IPS-20b (cell line): ENCODE measurements at regions not wholly inside any gene's neighbourhood (a gene's known extent, or its start where the extent isn't known, plus 50 kb on each side); places are given as distances from the start of the nearest gene placed in this dataset.

Experiments used
- H3K27ac ChIP-seq: one replicate; pipeline ENCODE4 v1.5.1; 2013; ENCODE audit warnings: low read length
- H3K27me3 ChIP-seq: 2 replicates; pipeline ENCODE4 v1.6.1; 2013; ENCODE audit warnings: mild to moderate bottlenecking, low read length, inconsistent platforms; ENCODE audit not compliant: insufficient read depth
- H3K36me3 ChIP-seq: 2 replicates; pipeline ENCODE4 v1.6.1; 2013; ENCODE audit warnings: low read depth, mild to moderate bottlenecking, inconsistent platforms, low read length, moderate library complexity; ENCODE audit not compliant: insufficient read depth
- H3K4me1 ChIP-seq: 2 replicates; pipeline ENCODE4 v1.6.1; 2013; ENCODE audit warnings: mild to moderate bottlenecking, control low read depth, inconsistent platforms, low read length, moderate library complexity; ENCODE audit not compliant: insufficient read depth
- H3K4me3 ChIP-seq: 2 replicates; pipeline ENCODE4 v1.5.1; 2013; ENCODE audit warnings: mild to moderate bottlenecking, low read length, inconsistent platforms
- H3K9ac ChIP-seq: 2 replicates; pipeline ENCODE4 v1.6.1; 2013; ENCODE audit warnings: low read depth, mild to moderate bottlenecking, inconsistent platforms, low read length, moderate library complexity
- H3K9me3 ChIP-seq: 2 replicates; pipeline ENCODE4 v1.6.1; 2013; ENCODE audit warnings: mild to moderate bottlenecking, low read depth, low read length, inconsistent platforms; ENCODE audit not compliant: insufficient read depth

DNA sequence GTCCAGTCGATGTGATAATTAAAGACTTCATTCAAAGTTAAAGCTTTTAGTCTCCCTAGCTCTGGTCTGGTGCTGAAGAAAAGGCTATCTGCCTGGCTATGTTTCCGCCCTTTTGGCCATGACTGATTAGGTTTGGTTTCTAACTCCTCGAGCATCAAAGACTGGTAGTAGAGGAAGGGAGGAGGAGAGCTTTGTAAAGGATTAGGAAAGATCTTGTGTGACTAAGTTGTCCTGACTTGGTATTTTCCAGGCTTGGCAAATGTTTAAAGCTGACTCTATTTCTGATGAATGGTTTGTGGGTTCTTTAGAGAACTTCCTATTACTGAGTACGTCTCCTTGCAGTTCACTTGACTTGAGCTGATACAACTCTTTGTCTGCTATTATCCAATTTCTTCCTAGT lies 312.9 kb downstream of the GJA1 start:
- Histone ChIP-seq H3K9me3 (no peaks in the 10 kb centered on the region), H3K36me3 (no peaks in the 10 kb centered on the region), H3K27ac (no peak overlapping the region), H3K4me3 (no peak overlapping the region), H3K9ac (no peak overlapping the region), H3K27me3 (no peaks in the 10 kb centered on the region), H3K4me1 (no peaks in the 10 kb centered on the region)

GRCh38 chr6:121748850-121749249 lies 313.4 kb downstream of the GJA1 start:
- Histone ChIP-seq H3K27me3 (no peaks in the 10 kb centered on the region), H3K9ac (no peak overlapping the region), H3K4me1 (no peaks in the 10 kb centered on the region), H3K9me3 (no peaks in the 10 kb centered on the region), H3K4me3 (no peak overlapping the region), H3K27ac (no peak overlapping the region), H3K36me3 (no peaks in the 10 kb centered on the region)

GRCh38 chr6:121755485-121755884 lies 320.0 kb downstream of the GJA1 start:
- Histone ChIP-seq H3K36me3 (no peaks in the 10 kb centered on the region), H3K9ac (no peak overlapping the region), H3K9me3 (no peaks in the 10 kb centered on the region), H3K27ac (no peak overlapping the region), H3K27me3 (no peaks in the 10 kb centered on the region), H3K4me3 (no peak overlapping the region), H3K4me1 (no peaks in the 10 kb centered on the region)

DNA sequence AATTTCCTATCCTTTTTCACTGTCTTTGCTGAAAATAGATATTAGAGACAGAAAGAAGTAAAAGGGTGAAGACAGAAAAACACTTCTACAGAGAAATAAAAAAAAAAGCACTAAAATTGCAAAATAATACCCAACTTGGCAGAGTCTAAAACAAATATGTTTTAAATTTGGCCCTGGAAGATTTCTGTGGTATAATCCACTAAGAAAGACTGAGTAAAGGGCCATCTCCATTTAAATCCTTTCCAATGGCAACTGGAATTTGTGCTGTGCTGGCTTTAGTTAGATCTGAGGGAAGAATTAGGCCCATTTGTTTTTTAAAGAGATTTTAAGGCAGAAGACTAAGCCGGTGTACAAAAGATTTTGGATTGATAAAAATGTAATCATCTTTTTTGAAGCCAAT lies 321.2 kb downstream of the GJA1 start:
- Histone ChIP-seq H3K9ac (no peak overlapping the region), H3K4me3 (no peak overlapping the region), H3K36me3 (no peaks in the 10 kb centered on the region), H3K27me3 (no peaks in the 10 kb centered on the region), H3K27ac (no peak overlapping the region), H3K9me3 (no peaks in the 10 kb centered on the region), H3K4me1 (no peaks in the 10 kb centered on the region)

DNA sequence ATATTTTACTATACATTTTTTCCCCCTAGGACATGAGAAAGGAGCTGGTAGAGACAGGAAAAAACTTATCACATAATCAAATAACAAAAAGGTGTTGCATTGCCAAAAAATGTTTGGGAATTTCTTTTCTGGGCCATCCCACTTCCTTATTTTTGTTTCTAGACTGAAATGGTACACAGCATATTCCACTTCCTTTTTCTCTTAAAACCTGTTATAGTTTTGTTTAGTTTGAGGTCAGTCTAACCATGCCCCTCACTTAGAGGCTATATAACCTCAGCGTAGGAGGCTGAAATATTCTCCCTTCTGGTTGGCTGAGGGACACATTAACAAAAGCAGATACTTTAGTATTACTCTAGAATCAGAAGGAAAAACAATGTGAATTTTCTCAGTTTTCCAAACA lies 323.9 kb downstream of the GJA1 start:
- Histone ChIP-seq H3K9me3 (no peaks in the 10 kb centered on the region), H3K4me3 (no peak overlapping the region), H3K4me1 (no peaks in the 10 kb centered on the region), H3K9ac (no peak overlapping the region), H3K27me3 (no peaks in the 10 kb centered on the region), H3K36me3 (no peaks in the 10 kb centered on the region), H3K27ac (no peak overlapping the region)

DNA sequence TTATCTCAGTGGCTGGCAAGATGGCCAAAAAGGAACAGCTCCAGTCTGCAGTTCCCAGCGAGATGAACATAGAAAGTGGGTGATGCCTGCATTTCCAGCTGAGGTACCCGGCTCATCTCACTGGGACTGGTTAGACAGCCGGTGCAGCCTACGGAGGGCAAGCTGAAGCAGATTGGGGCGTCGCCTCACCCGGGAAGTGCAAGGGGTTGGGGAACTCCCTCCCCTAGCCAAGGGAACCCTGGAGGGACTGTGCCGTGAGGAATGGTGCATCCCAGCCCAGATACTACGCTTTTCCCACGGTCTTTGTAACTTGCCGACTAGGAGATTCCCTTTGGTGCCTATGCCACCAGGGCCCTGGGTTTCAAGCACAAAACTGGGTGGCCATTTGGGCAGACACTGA lies 324.7 kb downstream of the GJA1 start:
- no peaks in the 10 kb centered on the region for H3K4me1 ChIP-seq
- no peaks in the 10 kb centered on the region for H3K9me3 ChIP-seq
- no peak overlapping the region for H3K27ac ChIP-seq
- H3K36me3 ChIP-seq: no peaks in the 10 kb centered on the region
- no peak overlapping the region for H3K9ac ChIP-seq
- no peaks in the 10 kb centered on the region for H3K27me3 ChIP-seq
- no peak overlapping the region for H3K4me3 ChIP-seq

- no peak overlapping the region for H3K27ac ChIP-seq
- no peaks in the 10 kb centered on the region for H3K36me3 ChIP-seq
- no peaks in the 10 kb centered on the region for H3K9me3 ChIP-seq
- H3K9ac ChIP-seq: no peak overlapping the region
- no peaks in the 10 kb centered on the region for H3K4me1 ChIP-seq
- H3K4me3 ChIP-seq: no peak overlapping the region
- no peaks in the 10 kb centered on the region for H3K27me3 ChIP-seq
These were observed 325.3 kb downstream of the GJA1 start for GRCh38 chr6:121760745-121761144.

GRCh38 chr6:121764493-121764892 lies 329.0 kb downstream of the GJA1 start:
- Histone ChIP-seq H3K4me1 (no peaks in the 10 kb centered on the region), H3K27ac (no peak overlapping the region), H3K36me3 (no peaks in the 10 kb centered on the region), H3K27me3 (no peaks in the 10 kb centered on the region), H3K9ac (no peak overlapping the region), H3K4me3 (no peak overlapping the region), H3K9me3 (no peaks in the 10 kb centered on the region)

DNA sequence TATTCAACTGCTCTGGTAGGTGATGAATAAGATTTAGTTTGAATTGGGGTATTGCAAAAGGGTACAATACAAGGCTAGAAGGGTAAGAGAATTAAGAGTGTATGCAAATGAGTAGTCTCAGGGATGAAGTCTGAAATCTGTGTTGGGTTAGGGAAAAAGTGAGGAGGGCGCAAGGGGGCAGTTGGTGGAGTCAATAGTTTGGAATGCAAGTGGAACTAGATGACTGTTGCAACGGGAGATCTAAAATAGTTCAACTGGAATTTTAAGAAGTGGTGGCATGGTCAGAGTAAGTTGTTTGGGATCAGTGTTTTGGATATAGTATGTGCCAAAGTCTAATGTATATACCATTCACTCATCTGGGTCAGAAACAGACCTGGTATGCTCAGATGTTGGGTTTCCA lies 329.6 kb downstream of the GJA1 start:
- H3K27me3 ChIP-seq: no peaks in the 10 kb centered on the region
- H3K36me3 ChIP-seq: no peaks in the 10 kb centered on the region
- H3K9ac ChIP-seq: no peak overlapping the region
- no peak overlapping the region for H3K27ac ChIP-seq
- H3K4me3 ChIP-seq: no peak overlapping the region
- H3K9me3 ChIP-seq: no peaks in the 10 kb centered on the region
- H3K4me1 ChIP-seq: no peaks in the 10 kb centered on the region

DNA sequence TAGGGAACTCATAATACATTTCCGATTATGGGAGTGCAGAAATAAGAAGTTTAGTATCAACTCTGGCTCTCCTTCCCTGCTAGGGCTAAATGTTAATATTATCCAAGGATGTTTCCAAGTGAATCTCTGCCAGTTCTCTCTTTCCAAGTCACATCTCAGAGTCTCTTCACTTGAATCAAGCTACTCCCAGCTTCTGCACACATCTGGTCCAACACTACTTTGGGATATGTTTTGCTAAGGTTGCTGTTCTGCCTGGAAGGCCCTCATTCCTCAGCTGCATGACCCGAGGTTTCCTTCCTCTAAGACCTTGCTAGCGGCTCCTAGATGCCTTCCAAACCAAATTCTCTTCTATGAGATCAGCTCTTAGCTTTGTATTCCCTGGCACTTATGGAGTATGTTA lies 331.8 kb downstream of the GJA1 start:
- H3K4me1 ChIP-seq: no peaks in the 10 kb centered on the region
- H3K36me3 ChIP-seq: no peaks in the 10 kb centered on the region
- no peaks in the 10 kb centered on the region for H3K27me3 ChIP-seq
- H3K9me3 ChIP-seq: no peaks in the 10 kb centered on the region
- H3K4me3 ChIP-seq: no peak overlapping the region
- no peak overlapping the region for H3K27ac ChIP-seq
- no peak overlapping the region for H3K9ac ChIP-seq

GRCh38 chr6:121770943-121771342 lies 335.5 kb downstream of the GJA1 start:
- Histone ChIP-seq H3K27ac (no peak overlapping the region), H3K4me3 (no peak overlapping the region), H3K9me3 (no peaks in the 10 kb centered on the region), H3K27me3 (no peaks in the 10 kb centered on the region), H3K36me3 (no peaks in the 10 kb centered on the region), H3K4me1 (no peaks in the 10 kb centered on the region), H3K9ac (no peak overlapping the region)

GRCh38 chr6:121771937-121772720 lies 336.7 kb downstream of the GJA1 start:
- no peaks in the 10 kb centered on the region for H3K9me3 ChIP-seq
- no peak overlapping the region for H3K27ac ChIP-seq
- no peaks in the 10 kb centered on the region for H3K27me3 ChIP-seq
- no peaks in the 10 kb centered on the region for H3K36me3 ChIP-seq
- no peak overlapping the region for H3K9ac ChIP-seq
- no peak overlapping the region for H3K4me3 ChIP-seq
- no peaks in the 10 kb centered on the region for H3K4me1 ChIP-seq
